A204.1 (cell line): ENCODE measurements at regions not wholly inside any gene's neighbourhood (a gene's known extent, or its start where the extent isn't known, plus 50 kb on each side); places are given as distances from the start of the nearest gene placed in this dataset.

Source experiments
- FAIRE-seq: peaks from 2 replicates; lab custom pipeline; 2012; peaks lifted over from hg19 to GRCh38; lab: Jason Lieb, UNC

DNA sequence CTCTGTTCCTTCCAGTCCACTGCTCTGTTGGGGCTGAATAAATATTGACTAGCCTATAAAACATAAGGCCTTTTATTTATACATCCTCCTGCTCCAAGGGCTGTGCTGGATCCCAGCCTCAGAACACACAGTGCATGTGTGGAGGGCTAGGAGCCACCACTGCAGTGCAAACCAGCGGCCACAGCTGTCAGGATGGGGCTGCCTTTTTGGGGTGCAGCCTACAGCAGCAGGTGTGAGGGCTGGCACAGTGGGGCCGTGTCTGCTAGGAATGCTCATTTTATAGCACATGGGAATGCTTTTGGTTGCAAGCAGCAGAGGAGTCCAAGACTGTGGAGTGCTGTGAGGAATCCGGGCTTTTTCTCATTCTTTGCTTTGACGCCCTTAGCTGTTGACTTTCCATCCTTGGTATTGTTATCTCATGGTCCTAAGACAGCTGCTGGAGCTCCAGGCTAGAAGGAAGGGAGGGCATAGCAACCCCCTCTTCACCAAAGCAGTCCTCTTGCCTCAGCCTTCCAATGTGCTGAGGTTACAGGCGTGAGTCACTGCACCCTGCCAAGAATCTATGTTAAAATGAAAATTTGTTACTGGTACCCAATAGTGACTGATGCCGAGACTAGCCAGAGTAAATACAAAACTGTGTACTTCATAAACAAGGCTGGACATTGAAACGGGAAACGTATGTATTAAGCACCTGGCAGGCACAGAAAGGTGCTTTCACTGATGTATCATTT lies 334.3 kb upstream of the GATB start:
- no peak for FAIRE-seq

DNA sequence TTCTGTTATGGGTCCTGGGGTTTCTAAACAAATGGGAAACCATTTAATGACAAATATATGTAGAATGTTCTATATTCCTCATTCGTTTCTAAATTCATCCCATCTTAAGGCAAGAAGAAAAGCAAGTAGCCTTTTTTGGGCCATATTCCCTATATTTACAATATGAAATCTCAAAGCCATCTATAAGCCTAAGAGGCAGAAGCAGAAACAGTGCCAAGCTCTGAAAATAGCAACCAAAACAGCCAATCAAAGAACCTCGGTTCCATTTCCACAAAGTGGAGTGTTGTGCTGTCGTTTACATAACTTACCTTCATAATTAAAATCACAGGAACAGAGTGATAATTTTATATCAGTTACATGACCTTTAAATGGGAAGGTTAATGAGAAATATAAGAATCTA lies 330.6 kb upstream of the GATB start:
- FAIRE-seq, result no peak

DNA sequence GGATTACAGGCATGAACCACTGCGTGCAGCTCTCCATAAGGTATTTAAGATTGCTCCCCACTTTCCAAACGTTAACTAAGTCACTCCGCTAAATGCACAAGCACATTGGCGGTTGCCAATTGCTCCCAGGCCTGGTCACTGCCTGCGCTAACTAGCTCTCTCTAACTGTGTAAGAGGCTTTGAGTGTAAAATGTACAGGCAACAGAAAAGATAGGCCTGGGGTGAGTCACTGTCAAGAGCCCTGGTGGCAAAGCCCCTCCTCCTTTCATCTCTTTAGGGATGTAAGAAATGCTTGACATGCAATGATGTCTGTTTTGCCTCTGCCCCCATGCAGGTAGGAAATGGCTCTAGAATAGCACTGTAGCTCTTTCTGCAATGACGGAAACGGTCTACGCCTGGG lies 329.7 kb upstream of the GATB start:
- no peak for FAIRE-seq

DNA sequence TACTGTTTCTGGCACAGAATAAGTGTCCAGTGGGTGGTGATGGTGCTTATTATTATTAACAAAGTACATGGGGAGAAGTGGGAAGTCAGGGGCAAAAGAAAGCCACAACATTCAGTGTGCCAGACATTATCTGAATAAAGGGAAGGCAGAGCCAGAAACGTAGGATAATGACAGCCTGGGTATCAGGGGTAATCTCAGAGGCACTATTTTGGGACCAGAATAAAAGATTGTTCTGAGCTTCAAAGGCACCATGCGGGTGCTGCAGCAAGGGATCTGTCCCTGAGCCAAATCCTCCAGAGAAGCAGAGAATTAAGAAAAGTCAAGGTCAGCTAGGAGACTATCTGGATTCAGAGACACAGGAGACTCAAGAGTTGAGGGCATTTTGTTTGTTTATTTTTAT lies 328.8 kb upstream of the GATB start:
- no peak for FAIRE-seq

DNA sequence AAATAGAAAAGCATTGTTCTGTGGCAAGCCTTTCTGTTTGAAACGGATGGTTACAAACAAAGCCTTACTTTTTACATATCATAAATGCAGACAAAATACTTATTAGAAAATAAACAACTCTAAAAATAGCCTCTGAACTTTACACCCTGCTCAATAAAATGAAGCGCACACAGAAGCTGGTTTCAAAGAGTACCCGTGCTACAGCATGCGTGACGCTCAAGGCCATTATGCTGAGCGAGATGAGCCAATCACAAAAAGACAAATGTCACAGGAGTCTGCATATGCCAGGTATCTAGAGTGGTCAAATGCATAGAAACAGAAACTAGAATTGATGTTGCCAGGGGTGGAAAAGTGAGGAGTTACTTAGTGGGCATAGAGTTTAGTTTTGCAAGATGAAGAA lies 326.5 kb upstream of the GATB start:
- no peak for FAIRE-seq

DNA sequence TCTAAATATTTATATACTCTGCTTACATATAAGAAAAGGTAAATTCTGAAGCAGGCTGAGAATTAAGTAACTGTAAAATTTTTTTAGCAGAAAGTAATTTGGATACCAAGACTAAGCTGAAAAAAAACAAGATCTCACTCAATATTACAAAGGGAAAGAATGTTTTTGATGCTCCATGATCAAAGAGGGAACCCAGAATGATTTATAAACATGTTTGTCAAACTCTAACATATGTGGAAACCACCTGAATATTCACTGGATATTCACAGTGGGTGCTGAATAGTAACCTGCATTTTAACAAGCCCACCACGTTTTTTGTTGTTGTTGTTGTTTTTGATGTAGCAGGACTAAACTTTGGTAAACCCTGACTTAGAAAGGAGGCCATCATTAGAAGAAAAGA lies 324.9 kb upstream of the GATB start:
- no peak for FAIRE-seq

DNA sequence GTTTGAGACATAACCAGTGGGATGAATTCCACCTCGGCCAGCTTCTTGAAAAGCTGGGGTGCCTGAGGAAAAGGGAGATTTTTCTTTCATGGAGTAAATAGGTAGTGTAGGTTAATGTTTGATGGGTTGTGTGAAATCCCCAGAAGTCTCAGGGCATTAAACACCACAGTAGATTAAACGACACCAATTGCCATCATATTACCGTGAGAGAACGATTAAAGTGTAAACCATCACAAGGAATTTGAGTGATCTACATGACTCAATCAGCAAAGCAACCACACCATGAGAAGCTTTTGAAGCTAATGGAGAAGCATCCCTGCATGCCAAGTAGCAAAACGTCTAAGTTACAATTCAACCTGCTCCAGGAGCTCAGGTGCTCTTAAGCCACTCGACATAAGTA lies 322.5 kb upstream of the GATB start:
- no peak for FAIRE-seq

DNA sequence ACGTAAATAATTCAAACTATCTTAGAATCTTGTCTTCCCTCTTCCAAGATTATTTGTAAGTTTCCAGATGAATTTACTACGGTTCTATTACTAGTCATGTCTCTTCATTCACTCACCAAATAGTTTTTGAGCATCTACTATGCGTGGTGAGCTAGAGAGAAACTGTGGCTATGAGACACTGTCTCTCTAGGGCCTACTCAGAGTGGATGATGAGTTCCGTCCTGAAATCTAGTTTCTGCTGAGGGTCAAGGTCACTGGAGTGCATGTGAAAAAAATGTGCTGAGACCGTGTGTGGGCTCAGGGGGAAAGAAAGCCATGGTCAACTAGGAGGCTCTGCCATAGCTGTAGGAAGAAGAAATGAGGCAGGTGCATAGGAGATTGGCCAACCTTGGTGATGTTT lies 320.2 kb upstream of the GATB start:
- no peak for FAIRE-seq

DNA sequence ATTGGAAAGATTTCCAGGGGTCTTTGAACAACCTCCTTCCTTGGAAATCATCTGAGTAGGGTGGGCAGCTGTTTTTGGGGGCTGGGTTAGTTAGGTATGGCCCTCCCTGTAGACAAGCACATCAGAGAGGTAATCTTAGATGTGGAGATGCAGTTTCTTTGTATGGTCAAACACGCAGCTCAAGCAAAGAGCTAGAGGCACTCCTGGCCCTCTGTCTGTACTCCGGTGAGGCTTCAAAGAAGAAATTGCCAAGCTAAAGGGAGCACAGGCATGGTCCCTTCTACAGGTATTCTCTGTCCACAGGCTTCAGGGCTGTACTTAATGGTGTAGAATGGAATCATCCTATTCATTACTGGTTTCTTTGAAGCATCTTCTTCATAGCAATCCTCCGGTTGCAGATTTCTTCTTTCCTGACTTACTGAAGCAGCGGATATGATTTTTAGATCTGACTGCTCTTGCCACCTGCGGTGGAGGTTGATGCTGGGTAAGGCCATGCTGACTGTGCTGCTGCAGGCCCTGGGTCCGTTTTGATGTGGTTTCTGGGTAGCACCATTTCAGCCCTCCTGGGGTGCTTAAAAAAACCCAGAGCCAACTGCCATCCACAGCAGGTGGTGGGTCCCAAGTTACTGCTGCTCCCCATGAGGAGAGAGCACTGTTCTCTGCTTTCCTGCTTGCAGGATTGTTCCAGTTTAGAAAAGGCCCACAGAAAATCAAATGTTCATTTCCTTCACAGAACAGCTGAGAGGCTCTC lies 318.9 kb upstream of the GATB start:
- FAIRE-seq, result no peak

DNA sequence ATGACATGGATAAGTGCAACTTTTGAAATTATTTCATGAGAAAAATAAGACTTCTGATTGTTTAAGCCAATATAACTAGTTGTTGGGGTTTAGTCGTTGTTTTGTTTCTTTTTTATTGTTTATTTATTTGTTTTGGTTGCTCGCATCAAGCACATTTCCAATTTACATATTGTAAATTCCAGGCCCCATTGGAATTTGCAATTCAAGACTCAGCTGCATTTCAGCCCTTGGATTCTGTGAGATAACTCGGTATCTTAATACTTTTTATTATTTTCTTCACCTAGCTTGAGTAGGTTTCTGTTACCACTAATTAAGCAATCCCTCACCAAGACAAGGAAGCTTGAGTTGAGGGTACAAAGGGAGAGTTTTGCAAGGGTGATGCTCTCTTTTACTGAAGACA lies 318.3 kb upstream of the GATB start:
- FAIRE-seq, result no peak

DNA sequence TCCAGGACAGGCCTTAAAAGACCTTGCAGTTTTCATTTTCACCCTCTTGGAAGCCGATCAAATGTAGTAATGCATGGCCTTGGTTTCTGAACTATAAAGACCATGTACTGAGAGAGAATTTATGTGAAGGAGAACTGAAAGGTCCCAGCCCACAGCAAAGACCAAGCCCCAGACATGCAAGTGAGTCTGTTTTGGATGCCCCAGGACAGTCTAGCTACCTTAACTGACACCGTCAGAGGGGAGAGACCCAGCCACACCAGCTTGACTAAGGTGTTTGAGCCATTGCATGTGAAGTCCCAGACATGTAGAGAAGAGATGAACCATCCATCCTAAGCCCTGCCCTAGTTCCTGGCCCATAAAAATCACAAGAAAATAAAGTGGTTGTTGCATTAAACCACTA lies 316.8 kb upstream of the GATB start:
- no peak for FAIRE-seq

DNA sequence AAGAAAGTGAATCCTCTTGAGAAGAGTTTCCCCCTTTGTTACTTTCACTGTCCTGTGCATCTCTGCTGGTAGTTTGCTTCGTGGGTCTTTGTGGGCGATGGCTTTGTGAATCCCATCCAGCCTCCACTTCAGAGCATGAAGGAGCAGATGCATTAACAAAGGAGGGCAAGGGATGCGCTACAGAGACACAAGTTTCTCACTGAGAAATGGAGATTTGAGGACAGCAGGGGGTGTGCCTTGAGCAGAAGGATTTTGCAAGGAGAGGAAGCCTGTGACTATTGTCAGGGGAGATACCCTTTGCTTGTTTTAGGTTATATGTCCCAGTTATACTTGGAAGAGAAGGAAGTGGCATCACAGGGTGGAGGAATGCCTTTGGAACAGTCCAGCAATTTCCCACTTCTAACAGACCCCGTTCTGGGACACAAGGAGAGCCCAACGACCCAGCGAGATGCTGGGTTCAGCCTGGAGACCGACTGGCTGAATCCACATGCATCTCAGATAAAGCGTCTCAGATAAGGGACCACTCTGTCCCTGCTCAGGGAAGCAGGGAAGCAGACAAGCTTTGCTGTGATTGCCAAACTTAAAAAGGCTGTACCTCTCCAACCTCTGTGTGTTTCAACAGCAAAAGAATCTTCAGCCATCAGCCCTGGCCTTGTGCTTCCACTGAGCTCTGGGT lies 314.6 kb upstream of the GATB start:
- no peak for FAIRE-seq

DNA sequence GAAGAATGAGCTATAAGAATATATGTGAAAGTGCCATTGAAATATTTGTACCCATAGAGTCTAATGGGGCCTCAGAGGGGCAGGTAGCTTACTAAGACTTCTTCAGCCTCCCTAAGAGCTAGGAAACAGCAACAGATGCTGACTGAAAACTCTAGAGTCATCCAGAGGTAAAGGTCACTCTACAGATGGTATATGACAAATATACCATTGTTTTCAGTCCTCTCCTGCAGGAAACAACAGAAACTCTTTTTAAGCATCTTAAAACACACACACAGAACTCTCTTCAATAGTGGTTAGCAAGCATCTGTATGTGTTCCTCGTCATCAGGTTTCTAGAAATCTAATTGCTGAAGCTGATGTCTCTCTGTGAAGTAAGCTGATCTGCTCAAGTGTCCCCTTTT lies 313.8 kb upstream of the GATB start:
- no peak for FAIRE-seq

DNA sequence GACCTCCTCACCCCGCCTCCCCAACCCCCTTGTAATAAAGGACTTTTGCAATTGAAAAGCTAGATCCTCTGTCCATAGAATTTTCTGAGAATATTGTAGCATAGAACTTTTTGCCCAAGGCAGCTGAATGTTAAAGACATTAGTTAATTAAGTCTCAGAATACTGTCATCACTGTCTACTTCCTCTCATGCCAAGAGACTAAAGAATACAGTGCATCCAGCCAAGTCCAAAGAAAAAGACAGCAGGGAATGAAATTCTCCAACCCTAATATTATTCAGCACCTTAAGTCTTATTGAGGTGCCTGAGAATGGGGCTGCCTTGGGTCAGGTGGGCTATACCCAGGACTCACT lies 313.3 kb upstream of the GATB start:
- FAIRE-seq, result no peak

DNA sequence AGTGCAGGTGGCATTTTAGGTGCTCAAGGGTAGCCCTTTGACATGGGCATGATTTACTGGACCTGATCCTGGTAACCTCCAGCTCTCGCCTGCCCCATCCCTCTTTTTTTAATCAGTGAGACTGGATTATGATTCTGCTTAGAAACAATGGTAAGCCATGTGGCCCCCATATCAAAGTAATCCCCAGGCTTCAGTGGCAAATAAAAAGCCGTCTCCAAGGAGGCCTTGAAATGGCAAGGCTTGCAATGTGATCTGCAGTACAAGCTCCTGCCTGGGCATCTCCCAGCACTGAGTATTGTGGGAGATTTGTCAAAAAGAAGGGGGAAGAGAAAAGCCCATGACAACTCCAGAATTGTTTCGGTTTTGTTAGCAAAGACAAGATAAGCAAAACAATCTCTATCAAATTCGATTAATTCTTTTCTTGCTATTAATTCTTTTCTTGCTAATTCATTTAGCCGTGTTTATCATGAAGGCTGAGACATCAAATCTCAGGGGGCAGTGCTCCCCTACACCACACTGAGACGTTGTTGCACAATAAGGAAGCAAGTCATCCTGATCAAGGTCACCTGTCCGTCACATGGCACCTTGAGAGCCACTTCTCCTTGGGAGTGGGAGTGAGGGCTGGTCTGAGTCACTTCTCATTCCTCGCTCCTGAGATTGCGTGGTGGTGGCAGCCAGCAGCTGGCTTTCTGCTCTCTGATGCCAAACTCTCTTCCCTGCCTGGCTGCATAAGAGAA lies 312.7 kb upstream of the GATB start:
- no peak for FAIRE-seq

DNA sequence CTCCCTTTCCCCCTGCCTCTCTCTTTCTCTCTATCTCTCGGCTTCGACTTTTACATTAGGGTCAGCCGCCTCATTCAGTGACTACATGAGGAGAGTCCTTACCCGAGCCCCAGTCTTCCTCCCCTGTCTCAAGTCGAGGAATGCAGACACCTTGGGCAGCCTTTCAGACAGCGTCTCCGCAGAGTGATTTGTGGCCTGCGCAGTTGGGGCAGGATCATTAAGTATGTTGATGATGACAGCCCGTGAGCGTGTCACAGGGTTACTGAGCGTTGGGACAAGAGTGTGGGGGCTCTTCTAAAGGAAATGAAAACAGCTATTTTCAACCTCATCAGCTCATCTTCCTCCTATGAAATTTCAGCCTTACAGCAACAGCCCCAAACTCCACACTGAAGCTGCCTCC lies 312.1 kb upstream of the GATB start:
- no peak for FAIRE-seq

DNA sequence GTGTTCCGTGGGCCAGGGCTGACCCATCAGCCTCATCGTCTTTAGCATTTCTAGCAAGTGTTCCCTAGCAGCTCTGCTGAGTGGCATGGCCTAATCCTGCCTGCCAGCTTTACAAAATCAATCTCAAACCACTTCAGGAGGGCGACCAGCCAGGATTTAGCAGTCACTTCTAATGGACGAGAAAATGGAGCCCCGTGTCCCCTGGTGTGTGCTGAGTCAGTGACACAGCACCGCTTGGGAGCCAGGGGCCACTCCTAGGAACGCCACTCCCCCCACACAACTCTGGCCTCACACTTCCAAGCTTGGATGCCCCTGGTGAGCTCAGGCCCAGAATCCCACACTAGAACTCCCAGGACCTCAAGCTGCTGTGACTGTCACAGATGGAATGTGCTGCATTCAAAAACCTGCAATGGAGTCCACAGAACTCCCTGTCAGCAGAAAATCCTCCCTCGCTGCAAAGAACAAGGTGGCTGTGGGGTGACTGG lies 311.2 kb upstream of the GATB start:
- no peak for FAIRE-seq

DNA sequence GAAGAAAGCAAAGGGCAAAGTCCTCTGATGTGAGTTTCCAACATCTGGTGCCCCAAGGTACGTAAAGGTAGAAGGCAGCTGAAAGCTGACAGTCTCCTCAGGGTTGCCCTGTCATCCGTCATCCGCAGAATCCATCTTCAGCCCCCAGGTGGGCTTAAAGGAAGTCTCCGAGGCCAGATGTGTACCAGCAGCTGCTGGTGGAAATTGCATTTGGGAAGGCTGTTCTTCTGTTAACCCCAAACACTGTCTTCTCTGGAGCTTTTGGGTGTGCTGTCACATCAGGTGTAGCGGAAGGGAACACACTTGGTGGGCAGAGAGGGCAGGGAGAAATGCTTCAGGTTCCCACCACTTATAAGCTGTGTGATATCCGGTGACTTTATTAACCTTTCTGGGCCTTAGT lies 310.0 kb upstream of the GATB start:
- no peak for FAIRE-seq

DNA sequence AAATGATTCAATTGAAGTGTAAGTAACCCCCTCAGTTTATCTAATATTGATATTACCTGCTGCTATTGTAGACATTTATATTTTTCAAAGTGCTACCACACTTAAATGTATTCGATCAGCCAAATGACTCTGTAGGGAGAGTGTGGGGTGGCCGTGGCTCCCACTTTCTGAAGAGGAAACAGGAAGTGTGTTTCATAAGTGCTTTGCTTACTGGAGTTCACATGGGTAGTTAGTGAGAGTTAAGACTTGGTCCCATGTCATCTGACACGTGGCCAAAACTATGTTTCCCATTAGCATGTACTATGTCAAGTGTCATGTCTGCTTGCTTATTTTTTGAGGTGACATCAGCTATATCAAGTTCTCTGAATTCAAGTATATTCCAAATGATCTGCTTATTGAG lies 308.1 kb upstream of the GATB start:
- FAIRE-seq, result no peak

DNA sequence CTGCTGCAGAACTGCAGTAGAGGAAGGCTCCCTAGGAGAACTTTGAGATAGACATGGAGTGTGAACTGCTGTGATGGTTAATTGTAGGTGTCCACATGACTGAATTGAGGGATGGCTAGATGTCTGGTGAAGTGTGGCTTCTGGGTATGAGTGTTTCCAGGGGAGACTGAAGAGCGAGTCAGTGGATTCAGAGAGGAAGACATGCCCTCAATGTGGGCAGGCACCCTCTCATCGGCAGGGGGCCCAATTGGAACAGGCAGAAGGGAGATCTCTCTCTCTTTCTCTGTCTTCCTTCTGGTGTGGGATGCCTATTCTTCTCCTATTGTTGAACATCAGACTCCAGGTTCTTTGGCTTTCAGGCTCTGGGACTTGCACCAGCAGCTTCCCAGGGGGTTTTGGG lies 304.7 kb upstream of the GATB start:
- no peak for FAIRE-seq

DNA sequence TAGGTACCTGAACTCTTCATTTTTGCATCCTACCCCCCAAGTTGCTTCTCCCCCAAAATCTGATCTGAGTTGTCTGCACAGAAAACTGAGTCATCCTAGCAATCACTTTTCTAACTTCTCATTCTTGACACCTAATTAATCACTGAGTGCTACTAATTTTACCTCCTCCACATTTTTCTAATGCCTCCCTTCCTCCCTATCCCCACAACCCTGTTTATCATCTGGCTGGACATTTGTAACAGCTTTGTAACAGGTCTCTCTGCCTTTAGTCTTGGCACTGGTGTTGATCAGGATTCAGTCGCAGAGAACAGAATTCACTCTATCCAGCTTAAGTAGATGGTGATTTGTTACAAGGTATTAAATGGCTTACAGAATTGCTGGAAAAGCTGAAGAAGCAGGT lies 303.9 kb upstream of the GATB start:
- FAIRE-seq, result no peak

DNA sequence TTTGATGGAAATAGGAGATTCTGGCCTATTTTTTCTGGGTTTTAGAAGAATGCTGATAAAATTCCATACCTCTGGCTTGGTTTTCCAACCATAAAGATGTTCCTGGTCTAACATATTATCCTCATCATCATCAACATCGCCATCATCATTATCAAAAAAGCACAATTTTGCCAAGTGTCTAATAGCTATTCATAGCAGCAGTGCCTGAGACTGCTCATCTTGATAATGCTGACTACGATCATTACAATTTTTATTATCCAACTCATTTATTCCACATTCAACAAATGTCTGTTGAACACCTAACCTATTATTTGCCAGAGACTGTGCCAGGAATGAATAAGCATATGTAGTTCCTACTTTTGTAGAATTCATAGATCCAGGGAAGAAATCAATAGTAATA lies 303.5 kb upstream of the GATB start:
- FAIRE-seq, result no peak
